Fibroblast of peridontal ligament (primary cell): ENCODE measurements at regions not wholly inside any gene's neighbourhood (a gene's known extent, or its start where the extent isn't known, plus 50 kb on each side); places are given as distances from the start of the nearest gene placed in this dataset.

Experiments used
- DNase-seq: peaks from one replicate; pipeline ENCODE4 v3.0.0-alpha.2; 2010; ENCODE audit errors: extremely low read depth

- no peak for DNase-seq
These were observed 75.0 kb upstream of the MAP1LC3B2 start for GRCh38 chr12:116483959-116484750.

GRCh38 chr12:116484807-116485206 is 74.4 kb upstream of the MAP1LC3B2 start:
- no peak for DNase-seq

GRCh38 chr12:116489116-116489515 is 70.1 kb upstream of the MAP1LC3B2 start:
- no peak for DNase-seq

GRCh38 chr12:116490471-116490870 is 68.7 kb upstream of the MAP1LC3B2 start:
- DNase-seq = peak; percentile 44

GRCh38 chr12:116492703-116493324 is 66.4 kb upstream of the MAP1LC3B2 start:
- DNase-seq = peak; percentile 85

- DNase-seq = peak; percentile 38
These were observed 63.9 kb upstream of the MAP1LC3B2 start for GRCh38 chr12:116495260-116495659.

GRCh38 chr12:116497051-116497591 is 62.1 kb upstream of the MAP1LC3B2 start:
- no peak for DNase-seq

GRCh38 chr12:116498471-116498870 is 60.7 kb upstream of the MAP1LC3B2 start:
- DNase-seq = peak; percentile 95

GRCh38 chr12:116502141-116502725 is 56.9 kb upstream of the MAP1LC3B2 start:
- DNase-seq = no peak

GRCh38 chr12:116502989-116503496 is 56.1 kb upstream of the MAP1LC3B2 start:
- no peak for DNase-seq

GRCh38 chr12:116504438-116504837 is 54.7 kb upstream of the MAP1LC3B2 start:
- no peak for DNase-seq

- no peak for DNase-seq
These were observed 52.5 kb upstream of the MAP1LC3B2 start for GRCh38 chr12:116506697-116507064.

GRCh38 chr12:116508145-116509121 is 50.7 kb upstream of the MAP1LC3B2 start:
- no peak for DNase-seq
